ENCODE measurements at regions not wholly inside any gene's neighbourhood (a gene's known extent, or its start where the extent isn't known, plus 50 kb on each side); places are given as distances from the start of the nearest gene placed in this dataset.

DNA sequence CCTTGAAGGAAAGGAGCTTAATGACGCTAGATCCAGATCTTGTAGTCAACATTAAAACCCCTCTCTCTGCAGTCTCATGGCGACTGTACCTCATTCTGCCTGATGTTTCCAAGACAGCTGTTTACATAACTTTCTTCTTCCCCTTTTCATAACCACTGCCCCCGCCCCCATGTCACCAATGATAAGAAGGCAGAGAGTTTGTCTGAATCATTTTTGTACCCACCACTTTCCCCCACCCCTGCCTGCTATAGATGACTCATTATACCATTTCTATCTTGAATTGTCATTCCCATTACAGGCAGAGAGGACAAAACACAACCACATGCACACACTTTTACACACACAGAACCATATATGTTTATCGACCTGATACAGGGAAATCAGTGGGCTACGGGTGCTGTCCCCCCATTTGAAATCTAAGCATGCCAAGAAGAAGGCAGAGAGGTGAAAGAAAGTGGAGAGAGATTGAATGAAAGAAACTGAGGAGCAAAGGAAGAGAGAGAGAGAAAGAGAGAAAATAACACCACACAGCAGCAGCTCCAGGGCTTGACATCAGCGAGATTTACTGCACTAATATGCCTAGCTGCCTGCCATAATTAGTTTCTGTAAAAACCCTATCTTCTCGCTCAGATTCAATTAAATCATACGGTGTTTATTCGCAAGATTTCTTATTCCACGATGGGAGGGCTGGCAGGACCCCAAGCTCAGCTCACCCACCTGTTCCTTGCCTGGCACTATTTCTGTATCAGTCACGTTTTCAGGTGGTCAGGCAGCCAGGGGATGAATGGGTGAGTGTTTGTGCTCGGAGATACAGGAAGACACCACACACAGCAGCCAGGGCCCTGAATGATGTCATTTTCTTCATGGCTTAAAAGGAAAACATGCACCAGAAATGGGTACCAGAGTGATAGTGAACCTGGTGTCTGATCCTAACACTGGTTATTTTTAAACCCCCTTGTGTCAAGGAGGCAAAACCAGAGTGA, 114.3 kb upstream of the SERP2 start:
- H3K9me3 ChIP-seq (replicated peaks; ENCODE audit: control insufficient read depth, insufficient read depth, low read length) = no peaks in the 10 kb centered on the region
- intact Hi-C loops (cut with micrococcal nuclease; ENCODE audit: unreplicated experiment) (loop anchor here (1.0 kb wide), 1 partner anchor 61 kb away; no protein-coding TSS in a partner anchor), in situ Hi-C loops (cut with MboI) (no loop called here)
- H3K4me3 ChIP-seq = peak overlapping the region; percentile 42
- FAIRE-seq = peak; percentile 56
- H3K9ac ChIP-seq (ENCODE audit: control insufficient read depth, insufficient read depth, low read length) = peak overlapping the region; percentile 42; the same call in 1 of the 2 replicates
- DNase-seq (ENCODE audit: low read depth, low spot score) = peak; percentile 47
- no peaks in the 10 kb centered on the region for H3K27me3 ChIP-seq (replicated peaks in 1 of 2; ENCODE audit: control insufficient read depth in 2 of 2, insufficient read depth in 2 of 2, low read length in 1 of 2)
- BruUV-seq (replicated peaks) = no TSS peak
- peak overlapping the region; percentile 58 for H3K27ac ChIP-seq (ENCODE audit: control insufficient read depth, insufficient read depth)
- ChIA-PET CTCF (no interaction called here), SMC1A (ENCODE audit: uncharacterized antibody, unreplicated experiment) (no interaction called here), POLR2A (interaction anchor here (0.6 kb wide), 1 partner anchor 227 kb away, joined by 3 read pairs; no protein-coding TSS in a partner anchor), RAD21 (ENCODE audit: unreplicated experiment) (interaction anchor here (0.6 kb wide), 1 partner anchor 16 kb away, joined by 3 read pairs; no protein-coding TSS in a partner anchor)
- ATAC-seq = peak; percentile 92
- H4K20me1 ChIP-seq (ENCODE audit: control insufficient read depth, insufficient read depth) = no peaks in the 10 kb centered on the region
- WGBS (ENCODE audit: insufficient coverage, insufficient replicate concordance, low lambda C conversion rate, missing lambda C conversion rate) = 2% methylated on average over 12 of the region's 12 CpGs
- no peaks in the 10 kb centered on the region for H3K36me3 ChIP-seq (ENCODE audit: control insufficient read depth in 2 of 2, insufficient read depth in 2 of 2, low read length in 1 of 2)
- H3K79me2 ChIP-seq (ENCODE audit: control insufficient read depth, insufficient read depth, low read length) = no peaks in the 10 kb centered on the region
- peaks cover 10% of the 10 kb centered on the region for H3K4me1 ChIP-seq (ENCODE audit: control insufficient read depth, insufficient read depth, low read length)
- peak overlapping the region; percentile 82 for H2AFZ ChIP-seq (ENCODE audit: control insufficient read depth, low read depth, low read length)
- H3K4me2 ChIP-seq (ENCODE audit: control insufficient read depth, insufficient read depth) = peak overlapping the region; percentile 95
- TF ChIP-seq DPF2 (IDR thresholded peaks at IDR 0.05) (peak; percentile 43; the same call in 1 of the 2 replicates), PAX8 (IDR thresholded peaks at IDR 0.05) (no peak), POLR2A (IDR thresholded peaks at IDR 0.05; ENCODE audit: low read depth, low read length) (0 out of 2 replicates have a peak, but pooled peaks have one; percentile 22), FOXK2 (IDR thresholded peaks at IDR 0.05) (peak; percentile 47; the same call in 1 of the 2 replicates), BRCA1 (IDR thresholded peaks at IDR 0.05; ENCODE audit: low read depth, low read length) (no peak), MTA2 (IDR thresholded peaks at IDR 0.05; ENCODE audit: low read depth) (peak; percentile 54; the same call in 1 of the 2 replicates), STAT1 (conservative IDR thresholded peaks at IDR 0.05) (no peak), ZBED1 (IDR thresholded peaks at IDR 0.05; ENCODE audit: borderline replicate concordance) (peak; percentile 47; the same call in 1 of the 2 replicates), HDAC2 (IDR thresholded peaks at IDR 0.05) (no peak), POU2F2 (IDR thresholded peaks at IDR 0.05; ENCODE audit: borderline replicate concordance, low read depth, low read length) (0 out of 3 replicates have a peak, but pooled peaks have one; percentile 13), MTA3 (IDR thresholded peaks at IDR 0.05; ENCODE audit: borderline replicate concordance, low read length) (peak; percentile 37; the same call in 1 of the 2 replicates), SMAD5 (IDR thresholded peaks at IDR 0.05; ENCODE audit: low read depth) (no peak), SIN3A (IDR thresholded peaks at IDR 0.05; ENCODE audit: low read depth, low read length) (no peak)
- TF ChIP-seq, protein P1, sequence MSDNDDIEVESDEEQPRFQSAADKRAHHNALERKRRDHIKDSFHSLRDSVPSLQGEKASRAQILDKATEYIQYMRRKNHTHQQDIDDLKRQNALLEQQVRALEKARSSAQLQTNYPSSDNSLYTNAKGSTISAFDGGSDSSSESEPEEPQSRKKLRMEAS (IDR thresholded peaks at IDR 0.05; ENCODE audit: low read depth, low read length) = no peak
- TF ChIP-seq, protein P2, sequence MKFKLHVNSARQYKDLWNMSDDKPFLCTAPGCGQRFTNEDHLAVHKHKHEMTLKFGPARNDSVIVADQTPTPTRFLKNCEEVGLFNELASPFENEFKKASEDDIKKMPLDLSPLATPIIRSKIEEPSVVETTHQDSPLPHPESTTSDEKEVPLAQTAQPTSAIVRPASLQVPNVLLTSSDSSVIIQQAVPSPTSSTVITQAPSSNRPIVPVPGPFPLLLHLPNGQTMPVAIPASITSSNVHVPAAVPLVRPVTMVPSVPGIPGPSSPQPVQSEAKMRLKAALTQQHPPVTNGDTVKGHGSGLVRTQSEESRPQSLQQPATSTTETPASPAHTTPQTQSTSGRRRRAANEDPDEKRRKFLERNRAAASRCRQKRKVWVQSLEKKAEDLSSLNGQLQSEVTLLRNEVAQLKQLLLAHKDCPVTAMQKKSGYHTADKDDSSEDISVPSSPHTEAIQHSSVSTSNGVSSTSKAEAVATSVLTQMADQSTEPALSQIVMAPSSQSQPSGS (IDR thresholded peaks at IDR 0.05; ENCODE audit: low read length) = peak; percentile 89
- TF ChIP-seq, protein P3, sequence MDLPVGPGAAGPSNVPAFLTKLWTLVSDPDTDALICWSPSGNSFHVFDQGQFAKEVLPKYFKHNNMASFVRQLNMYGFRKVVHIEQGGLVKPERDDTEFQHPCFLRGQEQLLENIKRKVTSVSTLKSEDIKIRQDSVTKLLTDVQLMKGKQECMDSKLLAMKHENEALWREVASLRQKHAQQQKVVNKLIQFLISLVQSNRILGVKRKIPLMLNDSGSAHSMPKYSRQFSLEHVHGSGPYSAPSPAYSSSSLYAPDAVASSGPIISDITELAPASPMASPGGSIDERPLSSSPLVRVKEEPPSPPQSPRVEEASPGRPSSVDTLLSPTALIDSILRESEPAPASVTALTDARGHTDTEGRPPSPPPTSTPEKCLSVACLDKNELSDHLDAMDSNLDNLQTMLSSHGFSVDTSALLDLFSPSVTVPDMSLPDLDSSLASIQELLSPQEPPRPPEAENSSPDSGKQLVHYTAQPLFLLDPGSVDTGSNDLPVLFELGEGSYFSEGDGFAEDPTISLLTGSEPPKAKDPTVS (IDR thresholded peaks at IDR 0.05; ENCODE audit: low read depth, low read length) = no peak
- TF ChIP-seq, protein P4, sequence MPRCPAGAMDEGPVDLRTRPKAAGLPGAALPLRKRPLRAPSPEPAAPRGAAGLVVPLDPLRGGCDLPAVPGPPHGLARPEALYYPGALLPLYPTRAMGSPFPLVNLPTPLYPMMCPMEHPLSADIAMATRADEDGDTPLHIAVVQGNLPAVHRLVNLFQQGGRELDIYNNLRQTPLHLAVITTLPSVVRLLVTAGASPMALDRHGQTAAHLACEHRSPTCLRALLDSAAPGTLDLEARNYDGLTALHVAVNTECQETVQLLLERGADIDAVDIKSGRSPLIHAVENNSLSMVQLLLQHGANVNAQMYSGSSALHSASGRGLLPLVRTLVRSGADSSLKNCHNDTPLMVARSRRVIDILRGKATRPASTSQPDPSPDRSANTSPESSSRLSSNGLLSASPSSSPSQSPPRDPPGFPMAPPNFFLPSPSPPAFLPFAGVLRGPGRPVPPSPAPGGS (IDR thresholded peaks at IDR 0.05; ENCODE audit: borderline replicate concordance, insufficient read depth, low read depth, low read length, poor library complexity, severe bottlenecking) = peak; percentile 13

Data from GM12878 (cell line).